Natural killer cell (primary cell): ENCODE measurements at regions not wholly inside any gene's neighbourhood (a gene's known extent, or its start where the extent isn't known, plus 50 kb on each side); places are given as distances from the start of the nearest gene placed in this dataset.

Experiments used
- ATAC-seq, 3 donors: fragments of 150-1000 bp in 2 of 3; fragments of 200-7000 bp in 1 of 3; cut with Tn5 transposase; 1 replicate in 1 of 3; 2 replicates in 2 of 3; pipeline ENCODE4 v1.10.0; 2021; ENCODE audit warnings: mild to moderate bottlenecking in 2 of 3, moderate library complexity in 2 of 3
- DNase-seq, 2 donors: peaks; one replicate each; pipeline versions ENCODE4 v3.0.0 to v3.0.0-alpha.2; 2013 to 2021; ENCODE audit warnings: mixed read lengths in 1 of 2
- H3K27ac ChIP-seq: one replicate; pipeline ENCODE4 v1.5.1; 2013; ENCODE audit warnings: mild to moderate bottlenecking, low read length
- H3K27me3 ChIP-seq: one replicate; pipeline ENCODE4 v1.6.1; 2013; ENCODE audit warnings: low read length; ENCODE audit not compliant: control insufficient read depth, insufficient read depth
- H3K36me3 ChIP-seq: one replicate; pipeline ENCODE4 v1.6.1; 2013; ENCODE audit warnings: low read length; ENCODE audit not compliant: control insufficient read depth, insufficient read depth
- H3K4me1 ChIP-seq: one replicate; pipeline ENCODE4 v1.6.1; 2013; ENCODE audit warnings: low read length; ENCODE audit not compliant: control insufficient read depth, insufficient read depth
- H3K4me3 ChIP-seq: one replicate; pipeline ENCODE4 v1.5.1; 2013; ENCODE audit warnings: low read length
- H3K9me3 ChIP-seq: one replicate; pipeline ENCODE4 v1.6.1; 2013; ENCODE audit warnings: low read length; ENCODE audit not compliant: control insufficient read depth, insufficient read depth
- H3K27ac Mint-ChIP-seq, 2 donors: one replicate each; pipeline ENCODE4 v1.8.0; 2022; ENCODE audit warnings: mild to moderate bottlenecking in 2 of 2, mixed read lengths in 2 of 2, moderate library complexity in 1 of 2
- H3K27me3 Mint-ChIP-seq, 2 donors: one replicate each; pipeline ENCODE4 v1.8.0; 2022; ENCODE audit warnings: low read depth in 2 of 2, mixed read lengths in 2 of 2
- H3K36me3 Mint-ChIP-seq: one replicate; pipeline ENCODE4 v1.8.0; 2022; ENCODE audit warnings: mixed read lengths
- H3K4me1 Mint-ChIP-seq, 2 donors: one replicate each; pipeline ENCODE4 v1.8.0; 2022; ENCODE audit warnings: mixed read lengths in 2 of 2
- H3K4me3 Mint-ChIP-seq: one replicate; pipeline ENCODE4 v1.8.0; 2022; ENCODE audit warnings: mild to moderate bottlenecking, moderate library complexity, mixed read lengths
- H3K9me3 Mint-ChIP-seq, 2 donors: one replicate each; pipeline ENCODE4 v1.8.0; 2022; ENCODE audit warnings: mixed read lengths in 2 of 2
- WGBS: methylation state at CpG from one replicate; pipeline ENCODE4 v1.1.7; 2013; ENCODE audit warnings: missing lambda C conversion rate; ENCODE audit not compliant: insufficient coverage; 5-methylcytosine and 5-hydroxymethylcytosine counted together
- intact Hi-C: fragments of 100-400 bp; cut with micrococcal nuclease; formaldehyde crosslinking; loops from one replicate; pipeline ENCODE4 v1.14.2; 2022
- TF ChIP-seq, protein P1 (sequence below): fragments of 200-600 bp; IDR thresholded peaks from one replicate; pipeline ENCODE4 v1.8.0; 2022; ENCODE audit warnings: antibody characterized with exemption

DNA sequence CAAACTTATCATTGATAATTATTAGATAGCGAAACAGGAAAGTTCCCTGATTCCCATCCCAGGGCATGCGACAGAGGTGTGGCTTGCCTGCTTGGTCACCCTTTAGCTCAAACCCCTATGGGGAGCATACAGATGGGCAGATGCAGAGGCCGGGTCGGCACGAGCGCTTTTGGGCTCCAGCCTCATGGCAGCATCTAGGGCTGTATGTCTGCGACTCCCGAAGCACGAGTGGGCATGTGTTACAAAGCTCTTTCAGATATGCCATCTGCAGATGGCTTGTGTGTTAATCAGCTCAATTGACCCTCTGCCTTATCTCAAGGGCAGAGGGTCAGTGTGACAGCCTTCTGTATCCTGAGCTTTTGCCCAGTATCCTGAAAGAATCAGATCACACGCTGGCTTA, 2069.3 kb upstream of the RAG2 start:
- intact Hi-C loops: no loop called here
- no peaks in the 10 kb centered on the region for H3K27me3 Mint-ChIP-seq
- no peaks in the 10 kb centered on the region for H3K36me3 ChIP-seq
- no peak overlapping the region for H3K4me3 ChIP-seq
- no peaks in the 10 kb centered on the region for H3K27me3 ChIP-seq
- no peak overlapping the region for H3K4me3 Mint-ChIP-seq
- no peak overlapping the region for H3K27ac Mint-ChIP-seq
- H3K9me3 Mint-ChIP-seq: peaks cover 2 to 9% of the 10 kb centered on the region in 2 donors
- H3K36me3 Mint-ChIP-seq: no peaks in the 10 kb centered on the region
- no peak overlapping the region for H3K27ac ChIP-seq
- 95% methylated on average over 10 of the region's 10 CpGs for WGBS
- no peaks in the 10 kb centered on the region for H3K4me1 Mint-ChIP-seq
- TF ChIP-seq, protein P1, sequence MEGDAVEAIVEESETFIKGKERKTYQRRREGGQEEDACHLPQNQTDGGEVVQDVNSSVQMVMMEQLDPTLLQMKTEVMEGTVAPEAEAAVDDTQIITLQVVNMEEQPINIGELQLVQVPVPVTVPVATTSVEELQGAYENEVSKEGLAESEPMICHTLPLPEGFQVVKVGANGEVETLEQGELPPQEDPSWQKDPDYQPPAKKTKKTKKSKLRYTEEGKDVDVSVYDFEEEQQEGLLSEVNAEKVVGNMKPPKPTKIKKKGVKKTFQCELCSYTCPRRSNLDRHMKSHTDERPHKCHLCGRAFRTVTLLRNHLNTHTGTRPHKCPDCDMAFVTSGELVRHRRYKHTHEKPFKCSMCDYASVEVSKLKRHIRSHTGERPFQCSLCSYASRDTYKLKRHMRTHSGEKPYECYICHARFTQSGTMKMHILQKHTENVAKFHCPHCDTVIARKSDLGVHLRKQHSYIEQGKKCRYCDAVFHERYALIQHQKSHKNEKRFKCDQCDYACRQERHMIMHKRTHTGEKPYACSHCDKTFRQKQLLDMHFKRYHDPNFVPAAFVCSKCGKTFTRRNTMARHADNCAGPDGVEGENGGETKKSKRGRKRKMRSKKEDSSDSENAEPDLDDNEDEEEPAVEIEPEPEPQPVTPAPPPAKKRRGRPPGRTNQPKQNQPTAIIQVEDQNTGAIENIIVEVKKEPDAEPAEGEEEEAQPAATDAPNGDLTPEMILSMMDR: no peak
- ATAC-seq: no peak
- no peaks in the 10 kb centered on the region for H3K9me3 ChIP-seq
- no peaks in the 10 kb centered on the region for H3K4me1 ChIP-seq
- no peak for DNase-seq

DNA sequence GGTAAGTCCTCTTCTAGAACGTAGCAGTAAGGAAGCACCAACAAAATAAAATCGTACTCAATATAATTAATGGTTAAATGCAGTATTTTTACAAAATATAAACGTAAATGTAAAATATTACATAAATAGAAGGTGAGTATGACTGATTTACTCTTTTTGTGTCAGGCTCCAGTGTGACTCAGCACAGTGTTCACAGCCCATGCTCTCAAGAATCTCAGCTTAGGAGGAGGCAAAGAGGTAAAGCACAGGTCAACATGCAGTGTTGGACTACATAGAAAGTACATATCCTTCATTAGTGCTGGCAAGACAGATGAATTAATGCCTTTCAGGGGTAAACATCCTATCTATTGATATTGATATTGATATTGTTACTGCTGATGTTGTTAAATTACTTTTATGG, 2050.6 kb upstream of the RAG2 start:
- intact Hi-C loops: no loop called here
- H3K4me3 Mint-ChIP-seq: no peak overlapping the region
- H3K36me3 Mint-ChIP-seq: no peaks in the 10 kb centered on the region

DNA sequence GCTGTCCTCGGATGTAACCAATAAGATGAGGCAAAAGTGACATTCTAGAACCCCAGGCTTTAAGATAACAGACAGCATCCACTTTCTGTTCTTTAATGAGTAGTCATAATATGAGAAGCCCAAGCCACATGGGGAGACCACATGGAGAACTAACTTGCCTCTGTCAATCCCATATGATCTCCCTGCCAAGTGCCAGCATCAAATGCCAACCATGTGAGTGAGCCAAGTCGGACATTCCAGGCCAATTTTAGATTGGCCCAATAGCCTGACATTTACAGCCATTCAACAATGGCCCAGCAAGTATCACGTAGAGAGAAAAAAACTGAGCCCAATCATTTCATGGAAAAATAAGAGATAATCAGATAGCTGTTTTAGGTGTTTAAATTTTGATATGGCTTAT, 2048.3 kb upstream of the RAG2 start:
- peaks cover 2 to 6% of the 10 kb centered on the region in 2 donors for H3K9me3 Mint-ChIP-seq
- H3K4me1 Mint-ChIP-seq: no peaks in the 10 kb centered on the region
- Histone ChIP-seq H3K9me3 (peaks cover 15% of the 10 kb centered on the region), H3K4me1 (no peaks in the 10 kb centered on the region), H3K27me3 (no peaks in the 10 kb centered on the region), H3K36me3 (no peaks in the 10 kb centered on the region), H3K27ac (no peak overlapping the region), H3K4me3 (no peak overlapping the region)
- H3K4me3 Mint-ChIP-seq: no peak overlapping the region
- no peak for DNase-seq
- H3K27ac Mint-ChIP-seq: no peak overlapping the region
- 69% methylated on average over 2 of the region's 3 CpGs for WGBS
- no peaks in the 10 kb centered on the region for H3K36me3 Mint-ChIP-seq
- intact Hi-C loops: no loop called here
- TF ChIP-seq, protein P1: no peak
- H3K27me3 Mint-ChIP-seq: no peaks in the 10 kb centered on the region
- ATAC-seq: no peak

More for the DNA sequence above, 2050.6 kb upstream of the RAG2 start:
- DNase-seq (no peak), ATAC-seq (no peak)
- H3K9me3 Mint-ChIP-seq: peaks cover 2 to 7% of the 10 kb centered on the region in 2 donors
- H3K27ac Mint-ChIP-seq: no peak overlapping the region
- 86% methylated on average over 1 of the region's 3 CpGs for WGBS
- H3K27me3 Mint-ChIP-seq: no peaks in the 10 kb centered on the region
- Histone ChIP-seq H3K27ac (no peak overlapping the region), H3K4me1 (no peaks in the 10 kb centered on the region), H3K36me3 (no peaks in the 10 kb centered on the region), H3K27me3 (no peaks in the 10 kb centered on the region), H3K4me3 (no peak overlapping the region), H3K9me3 (no peaks in the 10 kb centered on the region)
- TF ChIP-seq, protein P1: no peak
- H3K4me1 Mint-ChIP-seq: no peaks in the 10 kb centered on the region

DNA sequence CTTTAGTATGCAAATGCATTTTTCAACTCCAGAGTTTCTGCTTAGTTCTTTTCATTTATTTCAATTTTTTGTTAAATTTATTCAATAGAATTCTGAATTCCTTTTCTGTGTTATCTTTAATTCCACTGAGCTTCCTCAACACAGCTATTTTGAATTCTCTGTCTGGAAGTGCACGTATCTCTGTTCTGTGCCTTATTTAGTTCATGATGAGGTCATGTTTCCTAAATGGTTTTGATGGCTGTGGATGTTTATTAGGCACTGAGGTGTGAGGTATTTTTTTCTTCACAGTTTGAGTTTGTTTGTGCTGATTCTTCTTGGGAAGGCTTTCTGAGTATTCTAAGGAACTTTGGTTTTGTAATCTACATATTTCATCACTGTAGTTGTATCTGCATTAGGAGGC, 2042.8 kb upstream of the RAG2 start:
- H3K4me1 Mint-ChIP-seq: peaks cover 0 to 9% of the 10 kb centered on the region in 2 donors
- H3K4me3 ChIP-seq: no peak overlapping the region
- peaks cover 15% of the 10 kb centered on the region for H3K9me3 ChIP-seq
- intact Hi-C loops: no loop called here
- H3K4me1 ChIP-seq: no peaks in the 10 kb centered on the region
- no peak overlapping the region for H3K27ac Mint-ChIP-seq
- DNase-seq: no peak
- peaks cover 7% of the 10 kb centered on the region for H3K36me3 Mint-ChIP-seq
- peaks cover 9 to 24% of the 10 kb centered on the region in 2 donors for H3K9me3 Mint-ChIP-seq
- H3K27ac ChIP-seq: no peak overlapping the region
- no peaks in the 10 kb centered on the region for H3K27me3 Mint-ChIP-seq
- ATAC-seq: no peak
- H3K27me3 ChIP-seq: no peaks in the 10 kb centered on the region
- no peak overlapping the region for H3K4me3 Mint-ChIP-seq
- H3K36me3 ChIP-seq: no peaks in the 10 kb centered on the region
- WGBS: 100% methylated on average over 1 of the region's 1 CpG
- TF ChIP-seq, protein P1: no peak
